OCI-LY1 (cell line): ENCODE measurements at regions not wholly inside any gene's neighbourhood (a gene's known extent, or its start where the extent isn't known, plus 50 kb on each side); places are given as distances from the start of the nearest gene placed in this dataset.

Experiments used
- CTCF ChIP-seq: fragments of 200-600 bp; sonication (generic), shearing (Covaris generic); IDR thresholded peaks from 2 replicates; pipeline ENCODE4 v1.5.1; 2017; ENCODE audit warnings: mild to moderate bottlenecking, antibody characterized with exemption, low read length, moderate library complexity, mixed read lengths
- EZH2 ChIP-seq: fragments of 200-600 bp; sonication (generic), shearing (Covaris generic); IDR thresholded peaks from 2 replicates; pipeline ENCODE4 v1.8.0; 2017; ENCODE audit warnings: borderline replicate concordance, mixed run types, mild to moderate bottlenecking, antibody characterized with exemption, low read length, moderate library complexity, mixed read lengths

GRCh38 chr2:129167456-129167855 is 812.0 kb upstream of the RAB6C start:
- no peak for TF ChIP-seq CTCF
- no peak for TF ChIP-seq EZH2
